ENCODE measurements at regions not wholly inside any gene's neighbourhood (a gene's known extent, or its start where the extent isn't known, plus 50 kb on each side); places are given as distances from the start of the nearest gene placed in this dataset.

- Mint-ChIP-seq H3K27ac (no peak overlapping the region), H3K9me3 (no peaks in the 10 kb centered on the region), H3K4me3 (no peak overlapping the region), H3K27me3 (no peaks in the 10 kb centered on the region), H3K36me3 (peaks cover 0 to 2% (median 0%) of the 10 kb centered on the region in 3 donors), H3K4me1 (peaks cover 7 to 12% (median 10%) of the 10 kb centered on the region in 3 donors)
- CTCF ChIA-PET: interaction anchor here (0.6 kb wide), 1 partner anchor 587 kb away, joined by 3 read pairs; no protein-coding TSS in a partner anchor
- H3K9me3 ChIP-seq (ENCODE audit: low read length): no peaks in the 10 kb centered on the region
- H3K36me3 ChIP-seq (ENCODE audit: insufficient read depth, low read length): no peaks in the 10 kb centered on the region
- no peaks in the 10 kb centered on the region for H3K4me1 ChIP-seq (ENCODE audit: insufficient read depth, low read length)
- no peaks in the 10 kb centered on the region for H3K27me3 ChIP-seq (ENCODE audit: insufficient read depth, low read length, poor library complexity, severe bottlenecking)
- no peak overlapping the region for H3K4me3 ChIP-seq (ENCODE audit: low read length)
- POLR2A ChIA-PET: no interaction called here
- no peak for DNase-seq
- H3K27ac ChIP-seq (ENCODE audit: low read depth, low read length): no peak overlapping the region
These were observed 124.6 kb downstream of the CD47 start for GRCh38 chr3:107966276-107966675.

GRCh38 chr3:107965136-107965655, 125.6 kb downstream of the CD47 start:
- Mint-ChIP-seq H3K27me3 (no peaks in the 10 kb centered on the region), H3K4me3 (no peak overlapping the region), H3K9me3 (no peaks in the 10 kb centered on the region), H3K36me3 (peaks cover 0 to 2% (median 0%) of the 10 kb centered on the region in 3 donors), H3K27ac (no peak overlapping the region), H3K4me1 (peaks cover 6 to 12% (median 8%) of the 10 kb centered on the region in 3 donors)
- DNase-seq: no peak
- Histone ChIP-seq H3K27me3 (ENCODE audit: insufficient read depth, low read length, poor library complexity, severe bottlenecking) (no peaks in the 10 kb centered on the region), H3K4me3 (ENCODE audit: low read length) (no peak overlapping the region), H3K27ac (ENCODE audit: low read depth, low read length) (no peak overlapping the region), H3K4me1 (ENCODE audit: insufficient read depth, low read length) (no peaks in the 10 kb centered on the region), H3K36me3 (ENCODE audit: insufficient read depth, low read length) (no peaks in the 10 kb centered on the region), H3K9me3 (ENCODE audit: low read length) (no peaks in the 10 kb centered on the region)
- POLR2A ChIA-PET: no interaction called here
- CTCF ChIA-PET: no interaction called here

- no peak for DNase-seq
- no peak overlapping the region for H3K27ac Mint-ChIP-seq
- no peaks in the 10 kb centered on the region for H3K9me3 Mint-ChIP-seq
- Histone ChIP-seq H3K27ac (ENCODE audit: low read depth, low read length) (no peak overlapping the region), H3K36me3 (ENCODE audit: insufficient read depth, low read length) (no peaks in the 10 kb centered on the region), H3K4me3 (ENCODE audit: low read length) (no peak overlapping the region), H3K4me1 (ENCODE audit: insufficient read depth, low read length) (no peaks in the 10 kb centered on the region), H3K27me3 (ENCODE audit: insufficient read depth, low read length, poor library complexity, severe bottlenecking) (no peaks in the 10 kb centered on the region), H3K9me3 (ENCODE audit: low read length) (no peaks in the 10 kb centered on the region)
- CTCF ChIA-PET: no interaction called here
- H3K36me3 Mint-ChIP-seq: peaks cover 0 to 3% (median 0%) of the 10 kb centered on the region in 3 donors
- POLR2A ChIA-PET: no interaction called here
- peaks cover 3 to 7% (median 4%) of the 10 kb centered on the region in 3 donors for H3K4me1 Mint-ChIP-seq
- no peak overlapping the region for H3K4me3 Mint-ChIP-seq
- H3K27me3 Mint-ChIP-seq: no peaks in the 10 kb centered on the region
These were observed 127.2 kb downstream of the CD47 start for GRCh38 chr3:107963581-107963980.

DNA sequence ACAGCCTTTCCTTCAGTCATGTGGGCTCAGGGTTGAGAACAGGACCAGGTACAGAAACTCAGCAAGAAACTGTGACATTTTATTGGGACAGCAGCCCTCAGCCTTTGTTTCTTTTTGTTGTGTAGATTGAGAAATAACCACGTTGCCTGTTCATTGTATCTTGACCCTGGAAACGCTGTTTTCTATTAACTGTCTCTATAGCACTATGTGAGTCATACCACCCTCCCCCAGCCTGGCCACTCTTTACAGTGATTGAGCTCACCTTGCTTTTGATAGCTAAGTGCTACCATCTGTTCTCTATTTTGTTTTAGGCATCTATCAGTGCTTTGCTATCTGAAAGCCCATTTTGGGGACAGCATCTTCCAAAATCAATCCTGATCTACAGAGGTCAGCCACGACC, 127.9 kb downstream of the CD47 start:
- Histone ChIP-seq H3K36me3 (ENCODE audit: insufficient read depth, low read length) (no peaks in the 10 kb centered on the region), H3K4me3 (ENCODE audit: low read length) (no peak overlapping the region), H3K27me3 (ENCODE audit: insufficient read depth, low read length, poor library complexity, severe bottlenecking) (no peaks in the 10 kb centered on the region), H3K27ac (ENCODE audit: low read depth, low read length) (no peak overlapping the region), H3K4me1 (ENCODE audit: insufficient read depth, low read length) (no peaks in the 10 kb centered on the region), H3K9me3 (ENCODE audit: low read length) (no peaks in the 10 kb centered on the region)
- Mint-ChIP-seq H3K4me1 (peaks cover 3 to 7% (median 4%) of the 10 kb centered on the region in 3 donors), H3K27me3 (no peaks in the 10 kb centered on the region), H3K4me3 (no peak overlapping the region), H3K27ac (no peak overlapping the region), H3K9me3 (no peaks in the 10 kb centered on the region), H3K36me3 (peaks cover 0 to 3% (median 0%) of the 10 kb centered on the region in 3 donors)
- no peak for DNase-seq
- ChIA-PET POLR2A (no interaction called here), CTCF (no interaction called here)

DNA sequence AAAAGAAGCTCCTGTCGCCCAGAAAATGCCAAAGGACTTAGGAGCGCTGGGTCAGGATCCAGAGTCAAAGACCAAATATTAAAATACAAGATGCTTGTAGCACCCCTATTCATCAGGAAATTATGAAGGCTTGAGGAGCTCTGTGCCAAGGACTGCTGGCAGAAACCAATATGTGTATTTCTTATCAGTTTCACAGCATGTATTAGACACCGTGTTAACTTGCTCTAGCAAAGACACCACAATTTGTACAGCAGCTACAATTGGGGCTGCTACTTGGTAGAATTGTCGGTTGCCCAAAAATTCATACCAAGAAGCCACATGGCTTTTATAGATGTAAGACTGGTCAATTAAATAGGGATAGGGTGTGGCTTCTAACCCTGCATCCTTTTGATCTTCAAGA, 128.8 kb downstream of the CD47 start:
- H3K4me3 ChIP-seq (ENCODE audit: low read length): no peak overlapping the region
- CTCF ChIA-PET: no interaction called here
- no peaks in the 10 kb centered on the region for H3K9me3 ChIP-seq (ENCODE audit: low read length)
- Mint-ChIP-seq H3K27me3 (no peaks in the 10 kb centered on the region), H3K36me3 (peaks cover 0 to 3% (median 0%) of the 10 kb centered on the region in 3 donors), H3K4me3 (no peak overlapping the region), H3K9me3 (no peaks in the 10 kb centered on the region), H3K27ac (no peak overlapping the region), H3K4me1 (peaks cover 4 to 13% (median 4%) of the 10 kb centered on the region in 3 donors)
- H3K27me3 ChIP-seq (ENCODE audit: insufficient read depth, low read length, poor library complexity, severe bottlenecking): no peaks in the 10 kb centered on the region
- POLR2A ChIA-PET: no interaction called here
- no peaks in the 10 kb centered on the region for H3K4me1 ChIP-seq (ENCODE audit: insufficient read depth, low read length)
- no peak overlapping the region for H3K27ac ChIP-seq (ENCODE audit: low read depth, low read length)
- DNase-seq: no peak
- H3K36me3 ChIP-seq (ENCODE audit: insufficient read depth, low read length): no peaks in the 10 kb centered on the region

DNA sequence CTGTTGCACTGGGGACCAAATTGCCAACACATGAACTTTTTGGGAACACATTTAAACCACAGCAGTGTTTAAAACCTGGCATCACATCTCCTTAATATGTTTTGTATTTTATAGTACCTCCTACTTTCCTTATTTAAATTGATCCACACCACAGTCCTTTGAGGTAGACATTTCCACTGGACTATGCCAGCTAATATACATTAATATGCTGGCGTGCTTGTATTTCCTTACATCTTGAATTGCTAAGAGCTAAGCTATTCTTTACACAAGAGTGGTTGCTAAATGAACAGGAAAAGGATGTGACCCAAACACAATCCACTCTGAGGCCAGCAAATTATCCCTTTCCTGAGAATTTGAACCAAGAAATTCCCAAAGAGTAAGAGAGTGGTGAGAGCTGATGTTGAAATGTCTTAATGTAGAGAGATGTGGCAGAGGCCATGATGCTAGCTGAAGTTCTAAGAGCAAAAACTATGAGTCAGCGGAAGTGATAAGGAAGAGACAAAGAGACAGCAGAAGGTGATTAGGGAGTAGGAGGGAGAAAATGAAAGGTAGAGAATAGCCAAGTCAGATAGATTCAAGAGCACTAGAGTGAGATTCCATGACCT, 131.2 kb downstream of the CD47 start:
- H3K27me3 Mint-ChIP-seq: no peaks in the 10 kb centered on the region
- ChIA-PET CTCF (no interaction called here), POLR2A (no interaction called here)
- H3K9me3 Mint-ChIP-seq: no peaks in the 10 kb centered on the region
- peaks cover 0 to 3% (median 0%) of the 10 kb centered on the region in 3 donors for H3K36me3 Mint-ChIP-seq
- peak overlapping the region in 1 of 8 donors; percentile 0 for H3K27ac Mint-ChIP-seq
- Histone ChIP-seq H3K9me3 (ENCODE audit: low read length) (no peaks in the 10 kb centered on the region), H3K4me1 (ENCODE audit: insufficient read depth, low read length) (peaks cover under 1% of the 10 kb centered on the region), H3K27me3 (ENCODE audit: insufficient read depth, low read length, poor library complexity, severe bottlenecking) (no peaks in the 10 kb centered on the region), H3K4me3 (ENCODE audit: low read length) (no peak overlapping the region), H3K27ac (ENCODE audit: low read depth, low read length) (no peak overlapping the region), H3K36me3 (ENCODE audit: insufficient read depth, low read length) (no peaks in the 10 kb centered on the region)
- H3K4me3 Mint-ChIP-seq: no peak overlapping the region
- H3K4me1 Mint-ChIP-seq: peaks cover 10 to 19% (median 15%) of the 10 kb centered on the region in 3 donors
- no peak for DNase-seq

GRCh38 chr3:107958146-107958545, 132.7 kb downstream of the CD47 start:
- Mint-ChIP-seq H3K9me3 (no peaks in the 10 kb centered on the region), H3K4me3 (no peak overlapping the region), H3K4me1 (peaks cover 25 to 29% (median 26%) of the 10 kb centered on the region in 3 donors), H3K27ac (peak overlapping the region in 1 of 8 donors; percentile 33), H3K36me3 (peaks cover 0 to 3% (median 0%) of the 10 kb centered on the region in 3 donors), H3K27me3 (no peaks in the 10 kb centered on the region)
- H3K36me3 ChIP-seq (ENCODE audit: insufficient read depth, low read length): no peaks in the 10 kb centered on the region
- H3K27me3 ChIP-seq (ENCODE audit: insufficient read depth, low read length, poor library complexity, severe bottlenecking): no peaks in the 10 kb centered on the region
- no peak overlapping the region for H3K27ac ChIP-seq (ENCODE audit: low read depth, low read length)
- H3K4me3 ChIP-seq (ENCODE audit: low read length): no peak overlapping the region
- no peak for DNase-seq
- no peaks in the 10 kb centered on the region for H3K9me3 ChIP-seq (ENCODE audit: low read length)
- CTCF ChIA-PET: no interaction called here
- H3K4me1 ChIP-seq (ENCODE audit: insufficient read depth, low read length): peaks cover 13% of the 10 kb centered on the region
- POLR2A ChIA-PET: no interaction called here

- POLR2A ChIA-PET: no interaction called here
- Histone ChIP-seq H3K27ac (ENCODE audit: low read depth, low read length) (no peak overlapping the region), H3K4me3 (ENCODE audit: low read length) (no peak overlapping the region), H3K4me1 (ENCODE audit: insufficient read depth, low read length) (peaks cover 16% of the 10 kb centered on the region), H3K9me3 (ENCODE audit: low read length) (no peaks in the 10 kb centered on the region), H3K36me3 (ENCODE audit: insufficient read depth, low read length) (no peaks in the 10 kb centered on the region), H3K27me3 (ENCODE audit: insufficient read depth, low read length, poor library complexity, severe bottlenecking) (no peaks in the 10 kb centered on the region)
- no peaks in the 10 kb centered on the region for H3K9me3 Mint-ChIP-seq
- H3K27me3 Mint-ChIP-seq: no peaks in the 10 kb centered on the region
- peak overlapping the region in 3 of 8 donors; percentile 28 to 54 (median 41) for H3K27ac Mint-ChIP-seq
- peaks cover 0 to 3% (median 0%) of the 10 kb centered on the region in 3 donors for H3K36me3 Mint-ChIP-seq
- CTCF ChIA-PET: interaction anchor here (1.6 kb wide), 1 partner anchor 29 kb away, joined by 7 read pairs; no protein-coding TSS in a partner anchor
- peaks cover 28 to 33% (median 30%) of the 10 kb centered on the region in 3 donors for H3K4me1 Mint-ChIP-seq
- DNase-seq: no peak
- H3K4me3 Mint-ChIP-seq: no peak overlapping the region
These were observed 133.6 kb downstream of the CD47 start for GRCh38 chr3:107956991-107957900.

Data from CD8-positive, alpha-beta memory T cell (primary cell).